Uterus (tissue), 2 donors: ENCODE measurements at regions not wholly inside any gene's neighbourhood (a gene's known extent, or its start where the extent isn't known, plus 50 kb on each side); places are given as distances from the start of the nearest gene placed in this dataset.

ENCODE experiments used
- CTCF ChIP-seq, 4 experiments: fragments of 200-600 bp in 2 of 4; fragments of 450-650 bp in 2 of 4; sonication (generic) in 2 of 4; IDR thresholded peaks; one replicate each; pipeline ENCODE4 v1.5.1; 2016 to 2019; ENCODE audit warnings: antibody characterized with exemption in 4 of 4, mild to moderate bottlenecking in 2 of 4, moderate library complexity in 1 of 4
- POLR2A ChIP-seq, 2 donors: fragments of 450-650 bp; IDR thresholded peaks; one replicate each; pipeline ENCODE4 v1.6.1; 2016; ENCODE audit warnings: antibody characterized with exemption in 2 of 2, mild to moderate bottlenecking in 1 of 2, moderate library complexity in 1 of 2

GRCh38 chrX:40864972-40865371, 129.6 kb upstream of the MED14 start:
- TF ChIP-seq CTCF (IDR thresholded peaks at IDR 0.05) (no peak), POLR2A (IDR thresholded peaks at IDR 0.05) (no peak)
